ENCODE measurements at regions not wholly inside any gene's neighbourhood (a gene's known extent, or its start where the extent isn't known, plus 50 kb on each side); places are given as distances from the start of the nearest gene placed in this dataset.

DNA sequence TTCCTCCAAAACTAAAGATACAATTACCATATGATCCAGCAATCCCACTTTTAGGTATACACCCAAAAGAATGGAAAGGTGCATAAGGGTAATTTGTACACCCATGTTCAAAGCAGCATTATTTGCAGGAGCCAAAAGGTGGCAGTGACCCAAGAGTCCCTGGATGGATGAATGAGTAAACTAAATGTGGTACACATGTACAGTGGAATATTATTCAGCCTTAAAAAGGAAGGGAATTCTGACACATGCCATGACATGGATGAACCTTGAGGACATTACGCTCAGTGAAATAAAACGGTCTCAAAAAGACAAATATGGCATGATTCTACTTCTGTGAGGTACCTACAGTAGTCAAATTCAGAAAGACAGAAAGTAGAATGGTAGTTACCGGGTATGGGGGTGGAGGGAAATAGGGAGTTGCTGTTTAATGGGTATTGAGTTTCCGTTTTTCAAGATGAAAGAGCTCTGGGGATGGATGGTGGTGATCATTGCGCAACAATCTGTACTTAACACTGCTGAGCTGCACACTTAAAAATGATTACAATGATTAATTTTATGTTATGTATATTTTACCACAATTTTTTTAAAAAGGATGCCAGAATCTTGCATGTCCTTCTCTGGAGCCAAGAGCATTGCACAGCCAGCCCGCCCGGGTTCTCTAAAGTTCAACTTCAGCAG, 518.9 kb upstream of the JARID2 start:
- FAIRE-seq: no peak

DNA sequence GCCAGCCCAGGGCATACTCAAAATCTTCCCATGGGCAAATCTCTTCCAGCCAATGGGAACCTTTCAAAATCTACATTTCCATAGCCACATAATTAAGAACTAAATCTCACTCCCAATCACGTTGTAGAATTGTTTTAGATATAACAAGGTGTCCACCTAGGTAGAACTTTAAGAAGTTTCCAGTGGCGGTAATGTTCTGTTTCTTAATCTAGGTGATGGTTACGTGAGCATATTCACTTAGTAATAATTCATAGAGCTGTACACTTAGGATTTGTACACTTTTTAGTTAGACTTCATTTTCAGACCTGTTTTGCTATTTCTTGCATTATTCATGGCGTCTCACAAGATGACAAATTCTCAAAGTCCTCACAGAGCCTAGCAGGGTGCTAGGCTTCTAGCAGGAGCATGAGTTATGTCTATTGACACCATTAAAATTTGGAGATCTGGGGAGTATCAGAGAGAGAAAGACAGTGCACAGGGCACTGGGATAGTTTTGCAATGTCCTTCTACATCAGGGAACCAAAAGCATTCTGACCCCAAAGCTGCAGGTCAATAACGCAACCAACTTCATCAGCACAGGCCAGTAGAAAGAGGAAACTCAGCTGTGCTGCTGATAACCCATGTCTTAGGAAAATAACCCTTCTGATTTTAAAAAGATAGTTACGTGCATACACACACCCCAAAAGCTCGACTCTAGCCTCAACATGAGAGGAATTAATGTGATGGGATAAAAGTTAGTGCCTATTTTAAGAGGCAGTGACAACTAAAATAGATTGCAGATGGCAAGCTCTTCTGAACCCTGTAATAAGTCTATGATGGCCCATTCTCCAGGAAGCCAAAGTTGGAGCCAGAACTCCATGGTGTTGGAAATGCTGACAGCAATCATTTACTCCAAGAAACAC, 518.1 kb upstream of the JARID2 start:
- FAIRE-seq: no peak

DNA sequence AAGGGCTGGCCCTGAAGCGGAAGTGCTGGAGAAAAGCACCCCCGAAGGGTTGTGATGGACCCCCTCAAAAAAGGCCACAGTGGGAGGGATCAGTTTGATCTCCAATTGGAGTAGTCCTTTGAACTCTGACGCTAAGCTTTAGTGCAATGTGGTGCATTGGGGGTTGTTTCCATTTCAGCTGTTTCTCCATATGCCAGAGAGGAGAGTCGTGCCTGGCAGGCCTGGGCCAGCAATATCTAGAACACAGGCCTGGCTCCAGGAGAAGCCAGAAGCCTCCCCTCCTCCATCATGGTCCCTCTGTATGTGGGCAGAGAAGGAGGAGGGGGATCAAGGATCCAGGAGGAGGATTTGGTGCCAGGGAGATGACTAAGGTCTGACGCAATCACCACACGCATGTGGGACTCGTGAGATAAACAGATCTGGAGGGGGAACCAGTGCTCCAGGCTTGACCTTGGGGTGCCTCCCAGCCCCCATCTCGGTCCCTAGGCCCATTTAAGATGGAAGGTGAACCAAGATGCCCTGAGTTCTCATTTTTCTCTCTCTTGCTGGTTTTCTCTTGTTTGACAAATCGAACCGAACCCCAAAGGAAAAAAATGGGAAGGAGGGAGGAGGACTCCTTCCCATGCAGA, 517.4 kb upstream of the JARID2 start:
- FAIRE-seq: no peak

DNA sequence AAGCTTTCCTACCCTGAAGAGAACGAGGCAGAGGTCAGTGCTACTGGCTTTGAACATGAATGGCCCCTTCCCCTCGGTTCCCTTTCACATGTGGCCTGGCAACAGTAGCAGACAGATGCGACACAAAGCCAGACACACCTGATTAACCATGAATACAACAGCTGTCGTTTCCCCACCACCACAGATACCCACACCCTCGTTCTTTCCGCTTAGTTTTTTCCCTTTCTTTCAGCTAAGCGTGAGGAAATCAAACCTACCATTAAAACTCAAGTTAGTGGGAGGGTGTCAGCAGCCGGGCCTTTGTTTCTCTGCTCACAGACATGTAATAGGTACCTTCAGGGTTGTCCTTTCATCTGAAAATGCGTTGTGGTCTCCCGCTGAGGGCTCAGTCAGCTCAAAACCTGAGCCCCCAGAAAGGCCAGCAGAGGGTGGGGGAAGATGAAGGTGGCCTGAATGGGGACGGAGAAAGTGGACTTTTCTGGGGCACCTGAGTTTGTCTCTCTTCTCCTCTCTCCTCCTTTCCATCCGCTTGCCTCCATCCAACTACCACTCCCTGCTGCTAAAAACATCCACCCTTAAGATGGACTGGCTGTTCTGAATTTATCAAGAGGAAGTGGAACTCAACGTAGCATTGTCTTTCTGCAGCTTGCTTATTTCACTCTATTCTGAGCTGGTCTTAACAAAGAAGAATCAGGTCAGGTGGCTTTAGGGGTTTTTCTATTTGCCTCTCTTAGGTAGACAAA, 516.6 kb upstream of the JARID2 start:
- no peak for FAIRE-seq

DNA sequence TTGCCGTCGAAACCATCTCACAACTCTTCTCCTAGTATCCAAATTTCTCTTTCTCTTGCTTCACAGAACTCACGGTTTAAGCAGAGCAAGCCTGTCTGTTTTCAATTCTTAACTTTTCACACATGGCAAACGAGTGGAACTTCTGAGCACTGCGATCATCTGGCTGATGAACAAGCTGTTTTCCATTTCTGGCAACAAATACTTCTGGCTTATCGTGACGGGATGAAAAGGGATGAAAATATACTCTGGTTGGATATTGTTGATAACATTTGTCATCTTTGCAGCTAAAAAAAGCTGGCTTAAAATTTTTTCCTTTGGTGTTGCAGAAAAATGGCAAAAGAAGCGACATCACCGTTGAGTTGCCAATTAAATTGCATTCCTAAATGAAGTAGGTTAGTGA, 515.2 kb upstream of the JARID2 start:
- no peak for FAIRE-seq

DNA sequence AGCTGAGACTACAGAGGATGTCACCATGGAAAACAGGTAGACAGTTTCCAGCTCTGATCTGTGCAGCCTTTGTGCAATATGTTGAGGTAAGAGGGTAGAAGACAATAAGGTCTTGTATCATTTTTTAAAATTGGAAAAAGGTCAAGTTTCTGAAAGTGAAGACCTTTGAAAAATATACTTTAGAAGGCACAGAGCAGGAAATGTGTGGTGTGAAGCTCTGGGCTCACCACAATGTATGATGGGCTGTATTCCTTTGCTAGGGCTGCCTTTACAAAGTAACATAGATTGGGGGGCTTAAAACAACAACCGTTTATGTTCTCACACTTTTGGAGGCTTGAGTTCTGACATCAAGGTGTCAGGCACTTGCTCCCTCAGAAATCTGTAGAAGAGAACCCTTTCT, 514.3 kb upstream of the JARID2 start:
- no peak for FAIRE-seq

DNA sequence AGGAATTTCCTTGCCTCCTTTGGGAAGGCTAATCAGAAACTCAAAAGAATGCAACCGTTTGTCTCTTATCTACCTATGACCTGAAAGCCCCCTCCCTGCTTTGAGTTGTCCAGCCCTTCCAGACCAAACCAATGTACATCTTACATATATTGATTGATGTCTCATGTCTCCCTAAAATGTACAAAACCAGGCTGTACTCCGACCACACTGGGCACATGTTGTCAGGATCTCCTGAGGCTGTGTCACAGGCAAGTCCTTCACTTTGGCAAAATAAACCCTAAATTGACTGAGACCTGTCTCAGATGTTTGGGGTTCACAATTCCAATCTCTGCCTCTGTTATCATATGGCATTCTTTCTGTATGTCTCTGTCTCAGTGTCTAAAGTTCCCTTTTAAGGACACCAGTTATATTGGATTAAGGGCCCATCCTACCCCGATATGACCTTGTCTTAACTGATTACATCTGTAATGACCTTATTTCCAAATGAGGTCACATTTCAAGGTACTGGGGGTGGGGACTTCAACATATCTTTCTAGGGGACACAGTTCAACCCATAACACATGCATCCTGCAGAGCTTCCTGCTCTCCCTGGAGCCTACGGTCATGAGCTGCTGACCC, 513.5 kb upstream of the JARID2 start:
- FAIRE-seq: no peak

DNA sequence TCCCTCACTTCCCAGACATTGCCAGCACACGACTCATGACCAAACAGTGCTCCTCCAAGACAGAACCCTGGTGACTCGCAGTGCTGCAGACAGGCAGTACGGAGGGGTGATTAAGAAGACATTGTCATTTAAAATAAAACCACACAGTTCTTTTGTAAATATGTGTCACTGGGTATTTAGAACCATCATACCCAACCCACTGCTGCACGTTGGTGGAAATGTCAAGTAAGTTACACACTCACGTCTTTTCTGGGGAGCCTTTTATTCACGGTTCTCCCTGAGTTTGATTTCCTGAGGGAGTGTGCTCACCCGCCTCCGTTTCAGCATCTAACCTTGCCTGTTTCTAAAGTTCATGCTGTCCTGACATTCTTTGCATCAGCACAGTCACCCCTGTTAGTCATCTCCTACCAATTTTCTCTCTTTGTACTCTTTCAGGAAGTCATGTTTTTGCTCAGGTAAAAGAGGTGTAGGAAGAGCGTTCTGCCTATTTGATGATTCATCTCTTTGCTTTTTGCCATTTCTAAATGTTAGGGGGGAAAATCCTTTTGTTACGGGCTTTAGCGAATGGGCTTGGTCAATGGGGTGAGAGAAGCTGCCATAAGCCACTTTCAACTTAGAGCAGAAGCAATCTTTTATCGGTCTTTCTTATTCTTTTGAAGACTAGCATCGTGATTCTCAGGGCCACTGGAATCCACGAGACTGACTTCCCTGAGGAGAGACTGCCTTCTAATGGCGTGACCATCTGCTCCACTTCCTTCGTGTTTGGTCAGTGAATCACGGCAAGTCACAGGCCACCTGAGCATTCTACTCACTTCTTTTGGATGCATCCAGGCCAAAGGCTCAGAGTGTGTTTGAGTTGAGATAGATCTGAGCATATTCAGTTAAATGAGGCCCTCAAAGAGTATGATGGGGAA, 512.8 kb upstream of the JARID2 start:
- no peak for FAIRE-seq

DNA sequence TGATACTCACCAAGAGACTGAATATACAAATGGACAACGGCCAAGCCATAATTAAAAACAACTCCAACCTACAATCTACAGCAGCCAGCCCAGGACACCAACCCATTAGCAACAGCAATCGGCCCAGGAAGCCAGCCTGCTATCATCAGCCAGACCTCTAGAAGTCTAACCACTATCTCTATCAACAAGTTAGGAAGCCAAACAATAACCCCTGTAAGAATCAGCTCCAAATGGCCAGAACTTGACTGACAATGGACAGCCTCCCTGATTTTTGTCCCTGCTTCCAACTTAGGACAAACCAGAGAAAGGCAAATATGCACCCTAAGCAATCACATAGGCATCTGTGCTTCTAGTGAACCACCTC, 511.8 kb upstream of the JARID2 start:
- no peak for FAIRE-seq

DNA sequence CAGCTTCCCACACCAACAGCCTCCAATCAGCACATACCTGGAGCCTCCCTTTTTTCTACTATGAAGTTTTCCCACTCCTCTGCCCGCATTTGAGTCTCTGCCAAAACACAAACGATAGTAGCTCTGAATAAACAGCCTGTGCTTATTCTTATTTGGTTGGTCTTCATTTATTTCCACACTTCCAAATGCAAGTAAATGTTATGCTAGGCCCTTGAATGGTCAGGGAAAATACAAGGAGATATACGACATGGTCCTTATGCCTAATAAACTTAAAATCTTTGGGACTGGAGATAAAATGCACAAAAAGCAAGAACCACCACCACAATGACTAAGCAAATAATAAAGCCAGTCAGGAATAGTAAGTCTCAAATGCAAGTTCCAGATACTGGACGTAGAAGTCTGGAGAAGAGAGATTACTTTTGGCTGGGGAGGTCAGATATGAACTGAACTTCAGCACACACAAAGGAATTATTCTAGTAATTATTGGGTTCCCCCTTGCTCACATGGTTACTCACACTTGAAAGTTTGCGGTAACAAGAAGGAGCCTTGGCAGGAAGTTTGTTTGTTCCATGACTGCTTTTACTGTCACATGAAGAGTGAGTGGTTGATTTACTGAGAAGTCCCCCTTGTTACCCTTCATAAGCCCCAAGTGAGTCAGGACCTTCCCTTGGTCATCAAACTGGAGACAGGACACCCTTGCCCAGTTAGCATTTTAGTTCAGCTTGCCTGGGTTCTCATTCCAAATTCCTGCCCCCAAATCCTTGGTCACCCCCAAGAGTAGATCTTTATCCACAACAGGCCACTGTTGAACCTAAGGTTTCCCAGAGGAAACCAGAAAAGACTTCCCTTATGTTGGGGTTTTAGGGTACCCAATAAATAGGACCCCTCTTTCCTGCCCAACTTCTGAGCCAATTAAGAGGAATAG, 511.2 kb upstream of the JARID2 start:
- FAIRE-seq: no peak

DNA sequence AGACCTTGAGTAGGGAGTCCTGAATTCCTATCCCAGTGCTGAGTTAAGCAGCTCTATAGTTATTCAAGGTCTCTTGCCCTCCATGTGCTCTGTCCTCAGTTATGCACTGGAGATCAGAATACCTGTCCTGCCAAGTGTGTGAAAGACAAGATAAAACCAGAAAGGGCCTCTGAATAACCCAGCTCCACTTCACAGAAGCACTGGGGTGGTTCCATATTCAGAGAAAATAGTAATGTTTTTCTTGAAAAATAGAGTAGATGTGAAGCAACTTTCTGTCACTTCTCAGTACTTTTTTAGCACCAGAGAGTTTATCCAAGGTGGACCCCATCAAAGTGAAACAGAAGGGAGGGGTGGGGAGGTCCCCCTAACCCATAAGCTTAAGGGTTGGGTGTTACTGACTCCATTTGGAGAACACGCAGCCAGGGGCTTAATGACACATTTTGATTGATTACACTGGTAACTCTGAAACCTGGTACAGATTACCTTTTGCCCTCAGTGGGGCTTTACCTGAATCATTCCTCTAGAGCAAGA, 509.8 kb upstream of the JARID2 start:
- no peak for FAIRE-seq

DNA sequence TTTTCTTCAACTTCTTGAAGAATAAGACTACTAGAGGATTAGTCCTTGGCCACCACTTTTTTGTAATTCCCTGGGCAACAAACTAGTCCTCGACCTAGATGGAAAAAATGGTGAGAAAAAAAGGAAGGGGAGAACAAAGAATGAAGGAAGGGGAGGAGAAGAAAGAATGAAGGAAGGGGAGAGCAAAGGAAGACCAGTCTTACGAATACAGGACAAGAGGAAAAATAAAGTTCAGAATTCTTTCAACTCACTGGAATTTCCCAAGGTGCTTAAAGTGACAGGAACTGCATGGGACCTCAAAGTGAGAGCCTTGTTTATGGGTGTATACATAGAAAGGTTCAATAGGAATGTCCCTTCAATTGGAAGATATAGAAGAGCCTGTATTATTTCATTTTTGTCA, 509.3 kb upstream of the JARID2 start:
- FAIRE-seq: no peak

DNA sequence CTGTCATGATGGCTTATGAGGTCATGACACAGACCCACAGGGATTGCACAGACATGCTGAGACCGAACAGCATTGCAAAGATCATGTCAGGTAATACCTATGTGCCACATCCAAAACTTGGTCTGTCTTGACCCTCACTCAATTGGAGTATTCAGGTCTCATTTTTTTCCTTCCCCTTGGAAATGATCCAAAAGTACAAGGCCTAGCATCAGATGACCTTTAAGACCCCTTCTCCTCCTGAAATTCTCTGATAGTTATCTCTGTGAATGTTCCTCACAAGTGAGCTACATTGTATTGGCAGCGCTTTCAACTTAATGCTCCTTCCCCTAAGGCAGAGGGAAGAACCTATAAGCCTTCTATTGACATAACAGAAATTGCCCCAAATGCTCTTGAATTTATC, 507.4 kb upstream of the JARID2 start:
- FAIRE-seq: no peak

DNA sequence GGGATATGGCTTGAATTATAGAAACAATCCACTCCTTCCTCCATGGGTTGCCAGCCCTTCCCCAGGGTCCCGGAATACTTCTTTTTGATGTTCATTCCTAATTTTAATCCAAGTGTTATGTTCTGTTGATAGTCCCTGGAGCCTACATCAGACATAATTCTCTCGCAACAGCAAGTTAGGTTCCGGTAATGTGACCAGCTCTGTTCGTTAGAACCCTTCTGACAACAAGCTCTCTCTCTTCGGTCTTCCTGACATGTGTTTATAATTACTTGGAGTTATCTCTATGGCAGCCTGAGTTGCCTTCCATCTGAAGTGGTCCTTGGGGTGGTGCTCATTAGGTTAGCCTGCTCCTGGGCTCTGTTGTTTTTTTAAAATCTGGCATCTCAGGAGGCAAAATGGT, 506.9 kb upstream of the JARID2 start:
- no peak for FAIRE-seq

DNA sequence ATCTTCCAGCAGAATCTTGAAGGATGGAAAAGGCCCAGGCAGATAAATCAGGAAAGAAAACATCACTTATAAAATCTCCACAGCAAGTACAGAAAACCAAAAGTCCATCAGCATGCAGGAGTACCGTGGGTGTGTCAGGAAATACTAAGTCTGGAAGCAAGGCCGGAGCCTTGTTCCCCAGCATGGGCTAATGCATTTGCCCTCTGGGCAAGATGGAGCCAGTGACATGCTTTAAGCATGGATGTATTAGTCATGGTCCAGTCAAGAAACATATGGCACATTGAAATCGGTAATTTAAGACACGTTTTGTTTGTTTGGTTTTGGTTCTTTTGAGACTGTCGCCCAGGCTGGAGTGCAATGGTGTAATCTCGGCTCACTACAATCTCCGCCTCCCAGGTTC, 506.0 kb upstream of the JARID2 start:
- no peak for FAIRE-seq

DNA sequence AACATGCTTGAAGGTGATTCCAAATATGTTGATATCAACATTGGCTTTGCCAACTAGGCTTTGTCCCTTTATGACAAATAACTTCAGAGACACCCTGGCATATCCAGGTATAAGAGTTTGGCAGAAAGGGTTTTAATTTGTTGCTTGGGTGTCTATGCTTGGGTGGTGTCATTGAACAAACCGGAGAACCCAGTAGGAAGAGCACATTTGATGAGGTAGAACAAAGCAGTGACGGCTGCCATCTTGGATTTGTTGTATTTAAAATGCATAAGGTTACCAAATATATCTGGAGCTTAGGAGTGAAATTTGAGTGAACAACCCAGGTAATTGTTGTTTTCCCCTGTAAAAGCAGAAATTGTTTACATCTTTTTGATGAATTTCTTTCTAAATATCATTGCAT, 503.7 kb upstream of the JARID2 start:
- FAIRE-seq: no peak

DNA sequence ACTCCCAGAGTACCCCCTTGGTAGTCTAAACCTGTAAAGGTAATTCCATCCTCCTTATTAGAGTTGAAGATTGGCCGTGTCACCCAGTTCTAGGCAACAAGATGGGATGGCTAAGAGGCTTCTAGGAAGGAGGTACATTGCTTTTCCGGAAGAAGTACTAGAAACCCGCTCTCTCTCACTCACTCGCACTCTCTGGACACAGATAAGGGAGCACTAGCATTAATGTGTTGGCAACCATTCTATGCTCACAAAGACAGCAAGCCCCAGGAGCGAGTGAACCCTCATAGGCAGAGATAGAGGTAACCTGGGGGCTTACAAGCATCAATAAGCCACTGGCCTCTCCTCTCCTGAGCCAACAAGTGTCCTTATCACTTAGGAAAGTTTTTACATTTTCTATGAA, 503.2 kb upstream of the JARID2 start:
- no peak for FAIRE-seq

DNA sequence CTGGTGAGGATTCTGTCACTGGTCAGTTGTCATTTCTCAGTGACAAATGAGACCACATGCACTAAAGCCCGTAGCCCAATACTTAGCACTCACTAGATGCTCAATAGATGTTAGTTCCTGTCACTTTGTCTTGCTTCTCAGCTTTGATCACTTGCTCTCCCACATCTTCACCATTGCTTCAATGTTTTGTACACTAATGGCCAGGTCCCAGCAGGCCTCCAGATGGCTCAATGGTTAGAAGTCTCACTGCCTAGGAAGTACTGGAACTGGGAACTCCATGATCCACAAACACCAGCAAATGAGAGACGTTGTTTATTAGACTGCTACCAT, 502.8 kb upstream of the JARID2 start:
- FAIRE-seq: no peak

DNA sequence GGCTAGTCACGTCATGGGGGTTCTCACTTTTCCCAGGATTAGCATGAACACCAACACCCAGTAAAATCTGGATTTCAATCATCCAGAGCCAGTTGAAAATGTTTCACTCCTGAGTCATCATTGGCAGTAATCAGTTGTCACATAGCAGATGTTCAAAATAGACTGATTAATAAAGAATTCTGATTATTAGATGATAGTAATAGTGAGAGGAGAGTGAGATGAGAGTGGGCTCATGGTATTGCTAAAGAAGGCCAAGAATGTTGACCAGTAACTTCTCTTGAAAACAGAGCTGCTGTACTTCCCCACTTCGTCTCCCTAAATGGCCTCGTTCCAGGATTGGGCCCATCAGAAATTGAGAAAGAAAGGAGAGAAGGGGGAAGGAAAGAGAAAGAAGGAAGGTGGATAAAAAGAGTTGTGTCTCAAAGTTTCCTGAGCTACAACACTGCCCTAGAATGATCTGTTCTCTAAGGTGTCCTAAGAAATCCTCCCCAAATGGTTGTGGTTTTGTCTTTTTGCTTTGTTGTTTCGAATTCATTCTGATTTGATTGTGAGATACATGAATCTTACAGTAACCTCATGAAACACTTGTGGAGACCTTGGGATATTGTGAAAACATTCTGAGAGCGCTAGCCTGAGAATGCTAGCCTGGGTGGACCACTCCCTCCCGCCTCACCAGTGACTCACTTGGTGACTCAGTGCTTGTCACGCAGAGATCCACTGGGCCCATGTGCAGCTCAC, 502.2 kb upstream of the JARID2 start:
- no peak for FAIRE-seq

DNA sequence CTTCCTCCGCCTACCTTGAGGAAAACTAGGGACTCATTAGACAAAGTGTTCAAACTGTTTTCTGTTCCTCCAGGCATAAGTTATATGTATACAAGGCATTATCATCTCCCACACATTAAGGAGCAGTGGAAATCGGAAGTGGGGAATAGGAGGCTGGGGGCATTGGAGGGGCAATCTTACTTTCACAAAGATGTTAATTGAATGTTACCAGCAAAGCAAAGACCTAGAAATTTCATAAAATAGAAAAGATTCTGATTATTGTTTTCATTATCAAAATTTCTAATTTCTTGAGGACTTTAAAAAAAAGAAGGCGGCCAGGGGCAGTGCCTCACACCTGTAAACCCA, 501.7 kb upstream of the JARID2 start:
- no peak for FAIRE-seq
